ENCODE measurements at regions not wholly inside any gene's neighbourhood (a gene's known extent, or its start where the extent isn't known, plus 50 kb on each side); places are given as distances from the start of the nearest gene placed in this dataset.

GRCh38 chr16:31727553-31727952, 146.1 kb upstream of the ZNF267 start:
- H3K4ac ChIP-seq (replicated peaks; ENCODE audit: insufficient read length, low read depth, low read length), result no peak overlapping the region
- no peak overlapping the region for H3K23ac ChIP-seq (ENCODE audit: insufficient read length)
- no peak overlapping the region for H3K27ac ChIP-seq (ENCODE audit: low read depth, low read length)
- no peaks in the 10 kb centered on the region; the same call in 1 of the 2 replicates for H3K79me1 ChIP-seq (ENCODE audit: low read depth, low read length)
- H3K14ac ChIP-seq (ENCODE audit: insufficient read length), result no peak overlapping the region
- peaks cover 0 to 8% (median 2%) of the 10 kb centered on the region in 4 experiments; a peak in 4 of 8 replicates for H3K36me3 ChIP-seq (ENCODE audit: control insufficient read depth in 2 of 4, insufficient read depth in 4 of 4, low read length in 3 of 4)
- no peaks in the 10 kb centered on the region for H3K23me2 ChIP-seq (ENCODE audit: low read depth, low read length)
- no peaks in the 10 kb centered on the region for H3K27me3 ChIP-seq (replicated peaks in 1 of 4; ENCODE audit: control insufficient read depth in 3 of 4, extremely low read depth in 1 of 4, insufficient read depth in 3 of 4, low read length in 3 of 4)
- no peak overlapping the region for H2AK5ac ChIP-seq (ENCODE audit: low read depth, low read length)
- H2BK120ac ChIP-seq (replicated peaks; ENCODE audit: low read depth, low read length), result no peak overlapping the region
- H3K4me3 ChIP-seq (ENCODE audit: extremely low read depth in 1 of 4, insufficient read depth in 2 of 4, low read depth in 3 of 4, low read length in 4 of 4), result no peak overlapping the region
- H2BK15ac ChIP-seq (ENCODE audit: low read length), result no peak overlapping the region
- H4K5ac ChIP-seq (ENCODE audit: insufficient read length, low read depth, low read length), result no peak overlapping the region
- ChIA-PET CTCF (ENCODE audit: partially characterized antibody) (no interaction called here), POLR2A (ENCODE audit: partially characterized antibody) (no interaction called here)
- no peak overlapping the region for H2AFZ ChIP-seq (ENCODE audit: low read length)
- H3K18ac ChIP-seq (ENCODE audit: extremely low read depth, low read length), result no peak overlapping the region
- no peak overlapping the region for H2BK5ac ChIP-seq (ENCODE audit: low read depth, low read length)
- H3K9me3 ChIP-seq (ENCODE audit: insufficient read depth in 2 of 2, low read depth in 1 of 2, low read length in 1 of 2), result no peaks in the 10 kb centered on the region; a peak in 1 of 4 replicates
- H4K91ac ChIP-seq (replicated peaks; ENCODE audit: insufficient read length, low read length), result no peak overlapping the region
- H4K20me1 ChIP-seq (replicated peaks in 1 of 2; ENCODE audit: control insufficient read depth in 1 of 2, insufficient read depth in 2 of 2, low read length in 2 of 2), result peaks cover 0 to 2% of the 10 kb centered on the region in 2 experiments
- no peak overlapping the region for H3K56ac ChIP-seq (replicated peaks; ENCODE audit: insufficient read length, low read depth, low read length)
- H3K79me2 ChIP-seq (ENCODE audit: control insufficient read depth in 1 of 2, insufficient read depth in 2 of 2, low read length in 2 of 2), result peaks cover 0 to 32% of the 10 kb centered on the region in 2 experiments; a peak in 1 of 4 replicates
- H4K8ac ChIP-seq (ENCODE audit: extremely low read depth, insufficient read depth, low read length), result no peak overlapping the region
- H3K9ac ChIP-seq (replicated peaks in 1 of 4; ENCODE audit: extremely low read depth in 1 of 4, low read depth in 3 of 4, low read length in 3 of 4), result no peak overlapping the region
- no peak overlapping the region for H2BK12ac ChIP-seq (ENCODE audit: low read depth, low read length)
- H3K4me2 ChIP-seq (ENCODE audit: insufficient read depth in 1 of 2, low read depth in 2 of 2, low read length in 2 of 2), result no peak overlapping the region
- DNase-seq (ENCODE audit: low read depth in 1 of 2, low spot score in 2 of 2) (no peak), FAIRE-seq (no peak)
- no peak overlapping the region for H2BK20ac ChIP-seq (ENCODE audit: low read length)
- H3K4me1 ChIP-seq (replicated peaks in 1 of 4; ENCODE audit: control insufficient read depth in 3 of 4, insufficient read depth in 4 of 4, low read length in 3 of 4), result no peaks in the 10 kb centered on the region
- TF ChIP-seq CBX5 (IDR thresholded peaks at IDR 0.05; ENCODE audit: low read depth, low read length) (no peak), CEBPB (IDR thresholded peaks at IDR 0.05; ENCODE audit: low read depth, low read length) (no peak), TEAD4 (IDR thresholded peaks at IDR 0.05; ENCODE audit: low read depth, low read length) (no peak)
